K562 (cell line): ENCODE measurements at regions not wholly inside any gene's neighbourhood (a gene's known extent, or its start where the extent isn't known, plus 50 kb on each side); places are given as distances from the start of the nearest gene placed in this dataset.

ENCODE experiments used
- SMARCA4 ChIP-seq: fragments of 450-650 bp; IDR thresholded peaks from 2 replicates; pipeline ENCODE4 v1.6.1; 2016
- STAT5A ChIP-seq: IDR thresholded peaks from 2 replicates; pipeline ENCODE4 v1.6.1; 2012; ENCODE audit warnings: low read length, inconsistent platforms, borderline replicate concordance
- ZFP36 ChIP-seq: fragments of 150-350 bp; IDR thresholded peaks from 2 replicates; pipeline ENCODE4 v1.6.1; 2018; ENCODE audit warnings: low read length, low read depth; ENCODE audit not compliant: partially characterized antibody
- TF ChIP-seq, protein P1 (sequence below): fragments of 450-650 bp; IDR thresholded peaks from 2 replicates; pipeline ENCODE4 v1.6.1; 2016; ENCODE audit warnings: low read depth

DNA sequence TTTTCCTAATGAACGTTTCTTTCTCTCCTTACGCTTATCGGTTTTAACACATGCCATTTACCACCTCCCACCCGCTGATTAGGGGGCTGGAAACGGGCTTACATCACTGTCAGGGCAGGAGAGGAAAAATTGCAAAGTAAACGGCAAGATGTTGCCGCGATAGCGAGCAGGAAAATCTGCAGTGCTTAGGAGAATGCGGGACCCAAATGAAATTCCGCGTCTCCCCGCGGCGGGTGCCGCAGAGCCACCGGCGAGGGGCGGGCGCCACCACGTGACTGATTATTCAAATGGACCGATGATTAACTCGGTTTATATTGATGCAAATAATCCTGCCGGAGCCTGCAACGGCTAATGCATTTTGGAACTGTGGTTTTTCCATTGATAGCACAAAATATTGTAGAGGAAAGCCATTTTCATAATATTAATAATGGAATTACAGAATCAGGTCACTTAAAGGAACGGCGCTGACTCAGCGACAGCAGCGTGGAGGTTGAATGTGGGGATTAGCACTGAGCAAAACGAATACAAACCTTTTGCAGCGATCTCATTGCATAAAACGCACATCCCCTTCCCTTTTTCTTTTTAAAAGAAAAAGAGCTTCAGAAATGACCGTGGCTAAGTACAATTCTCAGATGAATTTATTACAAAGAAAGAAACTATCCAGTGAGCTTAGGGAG is 224.2 kb downstream of the STIM2 start (continued):
- TF ChIP-seq, protein P1, sequence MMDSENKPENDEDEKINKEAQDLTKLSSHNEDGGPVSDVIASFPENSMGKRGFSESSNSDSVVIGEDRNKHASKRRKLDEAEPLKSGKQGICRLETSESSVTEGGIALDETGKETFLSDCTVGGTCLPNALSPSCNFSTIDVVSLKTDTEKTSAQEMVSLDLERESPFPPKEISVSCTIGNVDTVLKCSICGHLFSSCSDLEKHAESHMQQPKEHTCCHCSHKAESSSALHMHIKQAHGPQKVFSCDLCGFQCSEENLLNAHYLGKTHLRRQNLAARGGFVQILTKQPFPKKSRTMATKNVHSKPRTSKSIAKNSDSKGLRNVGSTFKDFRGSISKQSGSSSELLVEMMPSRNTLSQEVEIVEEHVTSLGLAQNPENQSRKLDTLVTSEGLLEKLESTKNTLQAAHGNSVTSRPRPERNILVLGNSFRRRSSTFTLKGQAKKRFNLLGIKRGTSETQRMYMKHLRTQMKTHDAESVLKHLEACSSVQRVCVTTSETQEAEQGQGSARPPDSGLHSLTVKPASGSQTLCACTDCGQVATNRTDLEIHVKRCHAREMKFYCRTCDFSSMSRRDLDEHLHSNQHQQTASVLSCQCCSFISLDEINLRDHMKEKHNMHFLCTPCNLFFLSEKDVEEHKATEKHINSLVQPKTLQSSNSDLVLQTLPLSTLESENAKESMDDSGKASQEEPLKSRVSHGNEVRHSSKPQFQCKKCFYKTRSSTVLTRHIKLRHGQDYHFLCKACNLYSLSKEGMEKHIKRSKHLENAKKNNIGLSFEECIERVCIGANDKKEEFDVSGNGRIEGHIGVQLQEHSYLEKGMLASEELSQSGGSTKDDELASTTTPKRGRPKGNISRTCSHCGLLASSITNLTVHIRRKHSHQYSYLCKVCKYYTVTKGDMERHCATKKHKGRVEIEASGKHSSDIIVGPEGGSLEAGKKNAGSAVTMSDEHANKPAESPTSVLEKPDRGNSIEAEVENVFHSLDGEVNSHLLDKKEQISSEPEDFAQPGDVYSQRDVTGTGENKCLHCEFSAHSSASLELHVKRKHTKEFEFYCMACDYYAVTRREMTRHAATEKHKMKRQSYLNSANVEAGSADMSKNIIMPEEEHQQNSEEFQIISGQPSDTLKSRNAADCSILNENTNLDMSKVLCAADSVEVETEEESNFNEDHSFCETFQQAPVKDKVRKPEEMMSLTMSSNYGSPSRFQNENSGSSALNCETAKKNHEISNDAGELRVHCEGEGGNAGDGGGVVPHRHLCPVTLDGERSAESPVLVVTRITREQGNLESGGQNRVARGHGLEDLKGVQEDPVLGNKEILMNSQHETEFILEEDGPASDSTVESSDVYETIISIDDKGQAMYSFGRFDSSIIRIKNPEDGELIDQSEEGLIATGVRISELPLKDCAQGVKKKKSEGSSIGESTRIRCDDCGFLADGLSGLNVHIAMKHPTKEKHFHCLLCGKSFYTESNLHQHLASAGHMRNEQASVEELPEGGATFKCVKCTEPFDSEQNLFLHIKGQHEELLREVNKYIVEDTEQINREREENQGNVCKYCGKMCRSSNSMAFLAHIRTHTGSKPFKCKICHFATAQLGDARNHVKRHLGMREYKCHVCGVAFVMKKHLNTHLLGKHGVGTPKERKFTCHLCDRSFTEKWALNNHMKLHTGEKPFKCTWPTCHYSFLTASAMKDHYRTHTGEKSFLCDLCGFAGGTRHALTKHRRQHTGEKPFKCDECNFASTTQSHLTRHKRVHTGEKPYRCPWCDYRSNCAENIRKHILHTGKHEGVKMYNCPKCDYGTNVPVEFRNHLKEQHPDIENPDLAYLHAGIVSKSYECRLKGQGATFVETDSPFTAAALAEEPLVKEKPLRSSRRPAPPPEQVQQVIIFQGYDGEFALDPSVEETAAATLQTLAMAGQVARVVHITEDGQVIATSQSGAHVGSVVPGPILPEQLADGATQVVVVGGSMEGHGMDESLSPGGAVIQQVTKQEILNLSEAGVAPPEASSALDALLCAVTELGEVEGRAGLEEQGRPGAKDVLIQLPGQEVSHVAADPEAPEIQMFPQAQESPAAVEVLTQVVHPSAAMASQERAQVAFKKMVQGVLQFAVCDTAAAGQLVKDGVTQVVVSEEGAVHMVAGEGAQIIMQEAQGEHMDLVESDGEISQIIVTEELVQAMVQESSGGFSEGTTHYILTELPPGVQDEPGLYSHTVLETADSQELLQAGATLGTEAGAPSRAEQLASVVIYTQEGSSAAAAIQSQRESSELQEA, result no peak
- TF ChIP-seq STAT5A (peak; percentile 24; the same call in 1 of the 2 replicates), SMARCA4 (peak; percentile 68), ZFP36 (no peak)
